B cell (primary cell): ENCODE measurements at regions not wholly inside any gene's neighbourhood (a gene's known extent, or its start where the extent isn't known, plus 50 kb on each side); places are given as distances from the start of the nearest gene placed in this dataset.

Source experiments
- ATAC-seq: fragments of 200-7000 bp; cut with Tn5 transposase; one replicate; pipeline ENCODE4 v1.10.0; 2021; ENCODE audit warnings: low read depth, mild to moderate bottlenecking, moderate number of reproducible peaks, moderate library complexity
- CTCF ChIA-PET: fragments of 350-600 bp; sonication (Branson Sonifier 250); formaldehyde crosslinking; loops from one replicate; lab custom pipeline; 2021; ENCODE audit warnings: antibody characterized with exemption, inconsistent platforms; lab: Charles Lee
- POLR2A ChIA-PET: fragments of 350-600 bp; sonication (Branson Sonifier 250); formaldehyde crosslinking; loops from one replicate; lab custom pipeline; 2021; ENCODE audit warnings: antibody characterized with exemption; lab: Charles Lee
- DNase-seq: peaks from one replicate; pipeline ENCODE4 v3.0.0; 2013
- H2AFZ ChIP-seq: 2 replicates; pipeline ENCODE4 v1.6.1; 2012; ENCODE audit warnings: mild to moderate bottlenecking, low read depth, low read length; ENCODE audit not compliant: insufficient read depth, poor library complexity, severe bottlenecking
- H3K27ac ChIP-seq, 2 donors: 1 replicate in 1 of 2; 2 replicates in 1 of 2; pipeline ENCODE4 v1.5.1; 2012 to 2013; ENCODE audit warnings: low read length in 2 of 2, mild to moderate bottlenecking in 2 of 2, moderate library complexity in 1 of 2
- H3K27me3 ChIP-seq, 4 experiments: fragments of 200-600 bp in 1 of 4; sonication (generic) in 1 of 4; replicated peaks in 1 of 4; 1 replicate in 2 of 4; 2 replicates in 2 of 4; pipeline versions ENCODE4 v1.6.1 to v1.7.0; 2013 to 2016; ENCODE audit warnings: low read length in 3 of 4, mild to moderate bottlenecking in 2 of 4, mixed read lengths in 1 of 4, moderate library complexity in 1 of 4; ENCODE audit not compliant: insufficient read depth in 4 of 4, control insufficient read depth in 3 of 4; ENCODE audit errors: control extremely low read depth in 1 of 4
- H3K36me3 ChIP-seq, 2 experiments: replicated peaks in 1 of 2; 1 replicate in 1 of 2; 2 replicates in 1 of 2; pipeline versions ENCODE4 v1.6.1 to v1.7.1; 2013; ENCODE audit warnings: low read length in 1 of 2; ENCODE audit not compliant: insufficient read depth in 2 of 2, control insufficient read depth in 1 of 2; ENCODE audit errors: control extremely low read depth in 1 of 2, extremely low read depth in 1 of 2
- H3K4me1 ChIP-seq, 2 donors: fragments of 200-600 bp in 1 of 2; sonication (generic) in 1 of 2; 1 replicate in 1 of 2; 2 replicates in 1 of 2; pipeline versions ENCODE4 v1.5.1 to v1.6.1; 2013 to 2017; ENCODE audit warnings: low read length in 2 of 2; ENCODE audit not compliant: control insufficient read depth in 2 of 2, insufficient read depth in 2 of 2
- H3K4me2 ChIP-seq: replicated peaks from 2 replicates; pipeline ENCODE3; 2012; ENCODE audit warnings: mild to moderate bottlenecking, low read depth, low read length; ENCODE audit not compliant: poor library complexity, severe bottlenecking
- H3K4me3 ChIP-seq, 5 experiments: fragments of 200-600 bp in 1 of 5; sonication (generic) in 1 of 5; 1 replicate in 3 of 5; 2 replicates in 2 of 5; pipeline versions ENCODE4 v1.5.1 to v1.7.0; 2011 to 2016; ENCODE audit warnings: low read length in 4 of 5, mild to moderate bottlenecking in 4 of 5, low read depth in 2 of 5, control low read depth in 1 of 5, moderate library complexity in 1 of 5; ENCODE audit not compliant: insufficient read depth in 1 of 5; ENCODE audit errors: control extremely low read depth in 1 of 5, extremely low read depth in 1 of 5
- H3K79me2 ChIP-seq: fragments of 200-600 bp; sonication (generic); one replicate; pipeline ENCODE4 v1.6.0; 2016; ENCODE audit warnings: low read length; ENCODE audit not compliant: control insufficient read depth, insufficient read depth
- H3K9ac ChIP-seq: fragments of 200-600 bp; sonication (generic); 2 replicates; pipeline ENCODE4 v1.6.1; 2017; ENCODE audit warnings: mild to moderate bottlenecking, low read length, moderate library complexity
- H3K9me3 ChIP-seq, 3 donors: one replicate each; pipeline versions ENCODE4 v1.6.1 to v1.7.1; 2013; ENCODE audit warnings: low read length in 2 of 3; ENCODE audit not compliant: control insufficient read depth in 2 of 3, insufficient read depth in 1 of 3; ENCODE audit errors: control extremely low read depth in 1 of 3
- H4K20me1 ChIP-seq: 2 replicates; pipeline ENCODE4 v1.6.0; 2012; ENCODE audit warnings: mild to moderate bottlenecking, low read length; ENCODE audit not compliant: insufficient read depth, control insufficient read depth, poor library complexity, severe bottlenecking
- H3K27ac Mint-ChIP-seq: one replicate; pipeline ENCODE4 v1.8.0; 2021; ENCODE audit warnings: mixed read lengths
- H3K27me3 Mint-ChIP-seq: one replicate; pipeline ENCODE4 v1.8.0; 2021; ENCODE audit warnings: mixed read lengths
- H3K4me1 Mint-ChIP-seq: one replicate; pipeline ENCODE4 v1.8.0; 2021; ENCODE audit warnings: mixed read lengths
- H3K4me3 Mint-ChIP-seq: one replicate; pipeline ENCODE4 v1.8.0; 2021; ENCODE audit warnings: mixed read lengths
- H3K9me3 Mint-ChIP-seq: one replicate; pipeline ENCODE4 v1.8.0; 2022; ENCODE audit warnings: mixed read lengths; ENCODE audit not compliant: insufficient read depth
- CTCF ChIP-seq: fragments of 200-600 bp; IDR thresholded peaks from one replicate; pipeline ENCODE4 v1.8.0; 2022; ENCODE audit warnings: antibody characterized with exemption, mild to moderate bottlenecking
- EZH2 ChIP-seq: IDR thresholded peaks from 2 replicates; pipeline ENCODE4 v1.6.1; 2012; ENCODE audit warnings: borderline replicate concordance, low read depth, mild to moderate bottlenecking, moderate library complexity, low read length; ENCODE audit not compliant: insufficient read depth, poor library complexity, severe bottlenecking
- WGBS: methylation state at CpG from one replicate; pipeline ENCODE4 v1.1.5; 2013; ENCODE audit warnings: missing lambda C conversion rate; ENCODE audit not compliant: insufficient coverage; 5-methylcytosine and 5-hydroxymethylcytosine counted together
- intact Hi-C: fragments of 100-400 bp; cut with micrococcal nuclease; formaldehyde crosslinking; loops from one replicate; pipeline ENCODE4 v1.10.0; 2022

- no peak overlapping the region for H3K27ac ChIP-seq
- no peak for DNase-seq
- no peaks in the 10 kb centered on the region for H3K27me3 Mint-ChIP-seq
- ChIA-PET CTCF (no interaction called here), POLR2A (no interaction called here)
- no peaks in the 10 kb centered on the region for H3K4me1 ChIP-seq
- no peak overlapping the region for H3K27ac Mint-ChIP-seq
- no peak overlapping the region for H3K9ac ChIP-seq
- no peak overlapping the region for H3K4me3 Mint-ChIP-seq
- peaks cover 0 to 1% (median 0%) of the 10 kb centered on the region in 3 donors for H3K9me3 ChIP-seq
- H3K9me3 Mint-ChIP-seq, result peaks cover 2% of the 10 kb centered on the region
- H3K4me3 ChIP-seq, result no peak overlapping the region
- ATAC-seq, result no peak
- H3K79me2 ChIP-seq, result no peaks in the 10 kb centered on the region
- intact Hi-C loops, result no loop called here
- TF ChIP-seq EZH2 (no peak), CTCF (no peak)
- H3K27me3 ChIP-seq, result no peaks in the 10 kb centered on the region
- H3K4me1 Mint-ChIP-seq, result no peaks in the 10 kb centered on the region
- no peaks in the 10 kb centered on the region for H4K20me1 ChIP-seq
- H3K36me3 ChIP-seq, result no peaks in the 10 kb centered on the region
- H3K4me2 ChIP-seq, result no peak overlapping the region
- H2AFZ ChIP-seq, result no peak overlapping the region
Observed at GRCh38 chr4:133938061-133938460, 263.5 kb downstream of the PABPC4L start.

GRCh38 chr4:133929531-133930239 is 271.9 kb downstream of the PABPC4L start:
- Histone ChIP-seq H3K4me1 (no peaks in the 10 kb centered on the region), H3K79me2 (no peaks in the 10 kb centered on the region), H3K4me2 (no peak overlapping the region), H2AFZ (no peak overlapping the region), H3K27ac (no peak overlapping the region), H3K36me3 (no peaks in the 10 kb centered on the region), H3K27me3 (no peaks in the 10 kb centered on the region), H4K20me1 (no peaks in the 10 kb centered on the region), H3K9ac (no peak overlapping the region), H3K9me3 (no peaks in the 10 kb centered on the region), H3K4me3 (no peak overlapping the region)
- ATAC-seq, result no peak
- intact Hi-C loops, result no loop called here
- TF ChIP-seq CTCF (no peak), EZH2 (no peak)
- Mint-ChIP-seq H3K4me1 (no peaks in the 10 kb centered on the region), H3K9me3 (peaks cover 2% of the 10 kb centered on the region), H3K4me3 (no peak overlapping the region), H3K27me3 (no peaks in the 10 kb centered on the region), H3K27ac (no peak overlapping the region)
- CTCF ChIA-PET, result no interaction called here
- WGBS, result no CpG with 5 or more reads among the region's 1 CpG
- POLR2A ChIA-PET, result no interaction called here
- no peak for DNase-seq
